ENCODE measurements at regions not wholly inside any gene's neighbourhood (a gene's known extent, or its start where the extent isn't known, plus 50 kb on each side); places are given as distances from the start of the nearest gene placed in this dataset.

- peaks cover 0 to 1% (median 0%) of the 10 kb centered on the region in 5 donors for H3K4me1 ChIP-seq (ENCODE audit: control insufficient read depth in 5 of 5, insufficient read depth in 5 of 5, low read length in 5 of 5)
- H3K27ac ChIP-seq (ENCODE audit: low read depth in 1 of 2, low read length in 1 of 2), result no peak overlapping the region
- H3K36me3 ChIP-seq (ENCODE audit: control insufficient read depth in 4 of 4, insufficient read depth in 4 of 4, low read length in 4 of 4), result no peaks in the 10 kb centered on the region
- H3K9ac ChIP-seq (ENCODE audit: insufficient read depth in 1 of 2, low read length in 2 of 2), result no peak overlapping the region
- ATAC-seq (ENCODE audit: insufficient read depth, low FRiP score) (no peak), DNase-seq (no peak)
- TF ChIP-seq CTCF (IDR thresholded peaks at IDR 0.05; ENCODE audit: control extremely low read depth, extremely low read depth), result no peak
- WGBS, 2 donors, result 87 to 91% methylated on average over 4 of the region's 4 CpGs
- H3K27me3 ChIP-seq (ENCODE audit: control insufficient read depth in 3 of 3, insufficient read depth in 3 of 3, low read length in 2 of 3), result no peaks in the 10 kb centered on the region
- H3K9me3 ChIP-seq (ENCODE audit: control insufficient read depth in 4 of 4, insufficient read depth in 3 of 4, low read length in 3 of 4), result no peaks in the 10 kb centered on the region
- no peak overlapping the region for H3K4me3 ChIP-seq
Measured at GRCh38 chr3:40593351-40593750, 68.6 kb downstream of the ZNF621 start.

- ATAC-seq (ENCODE audit: insufficient read depth, low FRiP score), result no peak
- TF ChIP-seq CTCF (IDR thresholded peaks at IDR 0.05; ENCODE audit: control extremely low read depth, extremely low read depth), result no peak
- DNase-seq, result no peak
- H3K4me3 ChIP-seq, result no peak overlapping the region
- H3K9me3 ChIP-seq (ENCODE audit: control insufficient read depth in 4 of 4, insufficient read depth in 3 of 4, low read length in 3 of 4), result no peaks in the 10 kb centered on the region
- WGBS, 2 donors, result 90 to 98% methylated on average over 3 of the region's 3 CpGs
- H3K27ac ChIP-seq (ENCODE audit: low read depth in 1 of 2, low read length in 1 of 2), result no peak overlapping the region
- H3K9ac ChIP-seq (ENCODE audit: insufficient read depth in 1 of 2, low read length in 2 of 2), result no peak overlapping the region
- H3K36me3 ChIP-seq (ENCODE audit: control insufficient read depth in 4 of 4, insufficient read depth in 4 of 4, low read length in 4 of 4), result no peaks in the 10 kb centered on the region
- H3K4me1 ChIP-seq (ENCODE audit: control insufficient read depth in 5 of 5, insufficient read depth in 5 of 5, low read length in 5 of 5), result peaks cover 0 to 1% (median 0%) of the 10 kb centered on the region in 5 donors
- H3K27me3 ChIP-seq (ENCODE audit: control insufficient read depth in 3 of 3, insufficient read depth in 3 of 3, low read length in 2 of 3), result no peaks in the 10 kb centered on the region
Measured at GRCh38 chr3:40597441-40597840, 72.7 kb downstream of the ZNF621 start.

GRCh38 chr3:40598338-40598737 lies 73.6 kb downstream of the ZNF621 start:
- Histone ChIP-seq H3K4me1 (ENCODE audit: control insufficient read depth in 5 of 5, insufficient read depth in 5 of 5, low read length in 5 of 5) (peaks cover 0 to 1% (median 0%) of the 10 kb centered on the region in 5 donors), H3K27ac (ENCODE audit: low read depth in 1 of 2, low read length in 1 of 2) (no peak overlapping the region), H3K36me3 (ENCODE audit: control insufficient read depth in 4 of 4, insufficient read depth in 4 of 4, low read length in 4 of 4) (no peaks in the 10 kb centered on the region), H3K9ac (ENCODE audit: insufficient read depth in 1 of 2, low read length in 2 of 2) (no peak overlapping the region), H3K27me3 (ENCODE audit: control insufficient read depth in 3 of 3, insufficient read depth in 3 of 3, low read length in 2 of 3) (no peaks in the 10 kb centered on the region), H3K9me3 (ENCODE audit: control insufficient read depth in 4 of 4, insufficient read depth in 3 of 4, low read length in 3 of 4) (no peaks in the 10 kb centered on the region), H3K4me3 (no peak overlapping the region)
- ATAC-seq (ENCODE audit: insufficient read depth, low FRiP score), result no peak
- TF ChIP-seq CTCF (IDR thresholded peaks at IDR 0.05; ENCODE audit: control extremely low read depth, extremely low read depth), result no peak
- DNase-seq, result no peak

- Histone ChIP-seq H3K9ac (ENCODE audit: insufficient read depth in 1 of 2, low read length in 2 of 2) (no peak overlapping the region), H3K36me3 (ENCODE audit: control insufficient read depth in 4 of 4, insufficient read depth in 4 of 4, low read length in 4 of 4) (no peaks in the 10 kb centered on the region), H3K27ac (ENCODE audit: low read depth in 1 of 2, low read length in 1 of 2) (no peak overlapping the region), H3K27me3 (ENCODE audit: control insufficient read depth in 3 of 3, insufficient read depth in 3 of 3, low read length in 2 of 3) (no peaks in the 10 kb centered on the region), H3K9me3 (ENCODE audit: control insufficient read depth in 4 of 4, insufficient read depth in 3 of 4, low read length in 3 of 4) (no peaks in the 10 kb centered on the region), H3K4me1 (ENCODE audit: control insufficient read depth in 5 of 5, insufficient read depth in 5 of 5, low read length in 5 of 5) (peaks cover 0 to 1% (median 0%) of the 10 kb centered on the region in 5 donors), H3K4me3 (no peak overlapping the region)
- DNase-seq (no peak), ATAC-seq (ENCODE audit: insufficient read depth, low FRiP score) (no peak)
- no peak for TF ChIP-seq CTCF (IDR thresholded peaks at IDR 0.05; ENCODE audit: control extremely low read depth, extremely low read depth)
- WGBS, 2 donors, result 90 to 92% methylated on average over 3 of the region's 3 CpGs
Measured at GRCh38 chr3:40598962-40599361, 74.2 kb downstream of the ZNF621 start.

All from lung (tissue), 11 donors.